Astrocyte of the cerebellum (primary cell): ENCODE measurements at regions not wholly inside any gene's neighbourhood (a gene's known extent, or its start where the extent isn't known, plus 50 kb on each side); places are given as distances from the start of the nearest gene placed in this dataset.

Experiments
- DNase-seq: peaks from one replicate; pipeline ENCODE4 v3.0.0-alpha.2; 2011; ENCODE audit warnings: low read depth
- H3K4me3 ChIP-seq: 2 replicates; pipeline ENCODE4 v1.5.1; 2011; ENCODE audit warnings: mild to moderate bottlenecking, low read depth, low read length, moderate library complexity
- in situ Hi-C: cut with HindIII; loops from 2 replicates; pipeline ENCODE4 v1.10.0; 2017; ENCODE audit warnings: low sequenced_read_pairs
- TF ChIP-seq, protein P1 (sequence below): IDR thresholded peaks from 2 replicates; pipeline ENCODE4 v1.5.1; 2012; ENCODE audit warnings: low read length, low read depth, moderate library complexity, mild to moderate bottlenecking; ENCODE audit errors: missing control alignments

- no peak for DNase-seq
- in situ Hi-C loops: no loop called here
- TF ChIP-seq, protein P1, sequence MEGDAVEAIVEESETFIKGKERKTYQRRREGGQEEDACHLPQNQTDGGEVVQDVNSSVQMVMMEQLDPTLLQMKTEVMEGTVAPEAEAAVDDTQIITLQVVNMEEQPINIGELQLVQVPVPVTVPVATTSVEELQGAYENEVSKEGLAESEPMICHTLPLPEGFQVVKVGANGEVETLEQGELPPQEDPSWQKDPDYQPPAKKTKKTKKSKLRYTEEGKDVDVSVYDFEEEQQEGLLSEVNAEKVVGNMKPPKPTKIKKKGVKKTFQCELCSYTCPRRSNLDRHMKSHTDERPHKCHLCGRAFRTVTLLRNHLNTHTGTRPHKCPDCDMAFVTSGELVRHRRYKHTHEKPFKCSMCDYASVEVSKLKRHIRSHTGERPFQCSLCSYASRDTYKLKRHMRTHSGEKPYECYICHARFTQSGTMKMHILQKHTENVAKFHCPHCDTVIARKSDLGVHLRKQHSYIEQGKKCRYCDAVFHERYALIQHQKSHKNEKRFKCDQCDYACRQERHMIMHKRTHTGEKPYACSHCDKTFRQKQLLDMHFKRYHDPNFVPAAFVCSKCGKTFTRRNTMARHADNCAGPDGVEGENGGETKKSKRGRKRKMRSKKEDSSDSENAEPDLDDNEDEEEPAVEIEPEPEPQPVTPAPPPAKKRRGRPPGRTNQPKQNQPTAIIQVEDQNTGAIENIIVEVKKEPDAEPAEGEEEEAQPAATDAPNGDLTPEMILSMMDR: no peak
- no peak overlapping the region for H3K4me3 ChIP-seq
Observed at GRCh38 chrX:23559975-23560374, 107.3 kb upstream of the PRDX4 start.

GRCh38 chrX:23570674-23571343, 96.5 kb upstream of the PRDX4 start:
- in situ Hi-C loops: no loop called here
- TF ChIP-seq, protein P1: no peak
- no peak for DNase-seq
- no peak overlapping the region for H3K4me3 ChIP-seq

DNA sequence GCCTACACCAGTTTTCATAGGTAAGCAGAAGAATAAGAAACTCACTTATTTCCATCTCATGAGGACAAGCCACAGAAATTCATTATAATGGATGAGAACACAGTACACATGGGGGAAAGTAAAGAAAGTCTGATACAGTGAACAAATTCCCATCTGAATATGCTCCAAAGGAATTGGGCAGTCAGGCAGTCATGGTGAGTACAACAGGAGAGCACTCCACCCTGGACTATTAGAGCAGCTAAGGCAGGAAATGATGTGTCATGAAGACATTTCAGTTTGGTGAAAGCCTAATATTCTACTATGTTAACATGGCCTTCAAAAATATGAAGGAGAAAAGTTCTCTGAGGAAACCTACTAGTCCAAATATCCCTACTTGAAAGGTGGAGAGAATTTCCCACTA, 92.0 kb upstream of the PRDX4 start:
- TF ChIP-seq, protein P1: no peak
- no peak overlapping the region for H3K4me3 ChIP-seq
- DNase-seq: no peak
- in situ Hi-C loops: no loop called here

DNA sequence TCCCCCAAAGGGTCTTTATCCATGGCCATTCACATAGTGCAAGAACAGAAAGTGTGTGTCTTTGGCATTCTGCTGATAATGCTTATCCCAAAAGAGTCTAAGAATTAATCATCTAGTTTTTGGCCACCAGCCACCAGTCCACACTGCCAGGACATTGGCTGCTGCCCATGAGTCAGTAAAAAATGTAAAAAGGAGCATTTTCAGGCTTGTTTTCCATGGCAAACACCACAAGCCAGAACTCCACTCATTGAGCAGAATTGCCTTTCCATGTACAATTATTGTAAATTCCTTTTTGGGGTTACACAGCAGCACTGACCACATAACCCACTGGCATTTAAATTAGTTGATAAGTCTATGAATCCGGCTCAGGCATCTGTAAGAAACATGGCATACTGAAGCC, 89.2 kb upstream of the PRDX4 start:
- peak; percentile 9 for DNase-seq
- in situ Hi-C loops: no loop called here
- H3K4me3 ChIP-seq: no peak overlapping the region
- TF ChIP-seq, protein P1: no peak

- in situ Hi-C loops: no loop called here
- DNase-seq: no peak
- H3K4me3 ChIP-seq: no peak overlapping the region
- TF ChIP-seq, protein P1: no peak
Observed at GRCh38 chrX:23589496-23589895, 77.8 kb upstream of the PRDX4 start.

GRCh38 chrX:23592741-23593140, 74.6 kb upstream of the PRDX4 start:
- TF ChIP-seq, protein P1: no peak
- in situ Hi-C loops: no loop called here

More at GRCh38 chrX:23592741-23593140, 74.6 kb upstream of the PRDX4 start:
- no peak for DNase-seq
- H3K4me3 ChIP-seq: no peak overlapping the region
